ENCODE measurements at regions not wholly inside any gene's neighbourhood (a gene's known extent, or its start where the extent isn't known, plus 50 kb on each side); places are given as distances from the start of the nearest gene placed in this dataset.

- TF ChIP-seq POLR2A (IDR thresholded peaks at IDR 0.05; ENCODE audit: low read length) (no peak), GATA1 (IDR thresholded peaks at IDR 0.05; ENCODE audit: low read depth, low read length) (no peak)
Measured at GRCh38 chr11:81970886-81971285, 762.8 kb downstream of the FAM181B start.
